Activated CD8-positive, alpha-beta memory T cell treated with anti-CD3 and anti-CD28 coated beads for 4 hours (primary cell): ENCODE measurements at regions not wholly inside any gene's neighbourhood (a gene's known extent, or its start where the extent isn't known, plus 50 kb on each side); places are given as distances from the start of the nearest gene placed in this dataset.

Source experiments
- DNase-seq, 2 donors: peaks; one replicate each; pipeline ENCODE4 v3.0.0-alpha.2; 2020; ENCODE audit warnings: low read depth in 2 of 2

DNA sequence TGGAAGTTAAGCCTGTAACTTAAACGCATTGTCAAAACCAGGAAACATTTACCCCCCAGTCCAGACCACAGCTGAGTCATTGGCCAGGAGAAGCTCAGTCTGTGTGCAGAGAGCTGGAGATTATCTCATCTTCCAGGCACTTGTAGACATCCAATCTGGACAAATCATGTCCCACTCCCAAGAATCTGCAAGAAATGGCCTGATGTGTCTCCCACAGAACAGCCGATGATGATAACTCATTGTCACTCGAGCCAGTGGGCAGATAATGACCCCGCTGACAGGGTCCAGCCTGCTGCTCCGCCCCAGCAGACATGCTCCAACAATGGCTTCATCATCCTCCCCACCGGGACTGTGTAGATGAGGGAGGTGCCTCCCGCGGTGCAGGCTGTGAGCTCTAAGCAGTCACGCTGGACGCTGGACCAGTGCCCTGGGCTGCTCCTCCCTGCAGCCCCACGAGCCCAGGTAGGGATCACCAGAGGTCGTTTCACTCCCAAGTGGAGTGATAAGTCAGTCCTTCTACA is 322.5 kb downstream of the C16orf95 start:
- DNase-seq = no peak

DNA sequence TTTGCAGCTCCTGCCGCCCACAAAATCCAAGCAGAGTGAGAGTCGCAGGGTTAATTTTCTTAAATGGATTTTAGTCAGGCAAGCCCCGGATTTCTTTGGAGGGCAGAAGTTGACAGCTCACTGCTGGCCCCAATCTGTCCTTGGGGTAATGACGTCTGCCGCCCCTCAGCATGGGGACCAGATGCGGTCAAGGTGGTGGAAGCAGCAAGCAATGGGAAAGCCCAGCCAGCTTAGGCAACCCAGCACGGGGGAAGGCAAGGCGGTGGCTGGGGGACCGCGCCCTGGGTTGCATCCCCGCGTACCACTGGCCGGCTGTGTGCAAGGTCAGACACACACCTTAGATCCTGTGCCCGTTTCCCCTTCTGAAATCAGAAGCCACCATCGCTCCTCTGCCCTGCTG is 321.7 kb downstream of the C16orf95 start:
- DNase-seq = no peak

DNA sequence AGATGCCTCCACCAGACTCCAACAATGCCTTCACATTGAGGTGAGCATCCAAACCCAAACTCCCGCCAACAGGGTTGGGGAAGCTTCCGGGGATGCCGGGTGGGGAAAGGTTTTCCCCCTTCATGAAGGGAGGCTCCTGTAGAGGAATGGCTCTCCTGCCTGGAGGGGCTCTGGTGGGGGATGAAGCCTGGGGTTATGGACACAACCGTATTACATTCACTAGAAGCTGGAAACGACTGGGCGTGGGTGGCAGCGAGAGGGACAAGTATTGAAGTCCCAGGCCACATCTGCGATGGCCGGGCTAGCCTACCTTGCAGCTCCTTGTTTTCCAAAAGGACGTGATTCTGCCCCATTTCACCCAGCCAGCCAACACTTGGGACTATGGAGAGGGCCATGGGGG is 321.1 kb downstream of the C16orf95 start:
- no peak for DNase-seq

DNA sequence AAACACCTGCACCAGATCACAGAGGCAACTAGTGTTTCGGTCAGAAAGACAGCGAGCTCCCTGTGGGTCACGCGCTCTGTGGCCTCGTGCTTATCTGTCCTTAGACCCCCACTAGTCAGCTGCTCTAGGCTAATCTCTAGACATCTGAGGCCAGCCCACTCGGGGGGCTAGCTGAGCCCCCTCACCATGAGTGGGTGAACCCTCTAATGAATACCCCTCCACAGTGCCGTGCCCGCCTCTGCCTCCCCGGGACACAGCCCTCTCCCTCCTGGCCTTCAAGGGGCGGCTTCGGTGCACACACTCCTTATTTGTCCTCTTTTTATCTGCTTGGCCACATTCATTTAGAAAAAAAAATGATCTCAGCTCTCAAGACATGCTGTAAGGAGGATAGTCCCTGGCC is 320.1 kb downstream of the C16orf95 start:
- DNase-seq = no peak

DNA sequence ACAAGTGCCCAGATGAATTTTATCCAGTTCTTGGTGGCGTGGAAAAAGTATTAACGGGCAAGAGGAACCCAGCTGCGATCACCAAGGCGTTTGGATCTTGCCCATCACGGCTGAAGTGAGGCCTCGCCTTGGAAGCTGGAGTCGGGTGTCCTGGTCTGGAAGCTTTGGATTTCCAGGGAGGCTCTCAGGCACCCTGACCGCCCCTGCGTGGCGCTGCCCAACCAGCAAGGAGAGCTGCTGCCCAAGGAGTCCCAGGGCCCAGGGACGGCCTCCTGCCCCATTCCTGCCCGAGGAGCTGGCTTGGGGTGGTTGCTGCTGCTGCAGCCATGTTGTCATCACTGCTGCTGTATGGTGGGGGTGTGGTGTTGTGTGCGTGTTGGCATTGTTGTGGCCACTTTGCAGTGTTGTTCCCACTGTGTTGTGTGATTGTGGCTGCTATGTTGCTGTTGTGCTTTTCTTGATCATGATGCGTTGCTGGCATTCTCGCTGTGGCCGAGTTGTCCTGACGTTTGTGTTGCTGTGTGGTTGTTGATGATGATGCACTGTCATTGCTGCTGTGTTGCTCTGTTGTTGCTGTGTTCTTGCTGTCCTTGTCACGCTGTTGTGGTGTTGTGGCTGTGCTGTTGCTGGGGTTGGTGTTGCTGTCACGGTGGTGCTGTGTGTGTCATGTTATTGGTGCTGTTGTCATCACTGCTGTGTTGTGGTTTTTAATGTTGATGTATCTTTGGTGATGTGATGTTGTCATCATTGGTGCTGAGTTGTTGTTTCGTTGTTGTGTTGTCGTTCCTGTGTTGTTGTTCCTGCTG is 318.8 kb downstream of the C16orf95 start:
- no peak for DNase-seq

DNA sequence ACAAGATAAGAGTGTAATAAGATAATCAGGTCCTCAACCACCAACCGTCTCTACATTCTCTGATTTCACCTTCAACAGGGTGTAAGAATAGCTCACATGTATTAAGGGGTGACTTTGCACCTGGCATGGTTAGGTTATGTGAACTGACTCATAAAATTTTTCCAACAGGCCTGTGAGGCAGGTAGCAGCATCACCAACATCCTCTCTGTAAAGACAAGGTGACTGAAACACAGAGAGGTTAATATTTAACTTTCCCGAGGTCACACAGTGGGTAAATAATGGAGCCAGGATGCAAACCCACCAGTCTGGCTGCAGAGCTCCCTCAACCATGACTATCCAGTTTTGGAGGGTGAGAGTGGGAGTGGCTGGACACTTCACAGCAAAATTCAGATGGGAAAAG is 317.2 kb downstream of the C16orf95 start:
- no peak for DNase-seq

DNA sequence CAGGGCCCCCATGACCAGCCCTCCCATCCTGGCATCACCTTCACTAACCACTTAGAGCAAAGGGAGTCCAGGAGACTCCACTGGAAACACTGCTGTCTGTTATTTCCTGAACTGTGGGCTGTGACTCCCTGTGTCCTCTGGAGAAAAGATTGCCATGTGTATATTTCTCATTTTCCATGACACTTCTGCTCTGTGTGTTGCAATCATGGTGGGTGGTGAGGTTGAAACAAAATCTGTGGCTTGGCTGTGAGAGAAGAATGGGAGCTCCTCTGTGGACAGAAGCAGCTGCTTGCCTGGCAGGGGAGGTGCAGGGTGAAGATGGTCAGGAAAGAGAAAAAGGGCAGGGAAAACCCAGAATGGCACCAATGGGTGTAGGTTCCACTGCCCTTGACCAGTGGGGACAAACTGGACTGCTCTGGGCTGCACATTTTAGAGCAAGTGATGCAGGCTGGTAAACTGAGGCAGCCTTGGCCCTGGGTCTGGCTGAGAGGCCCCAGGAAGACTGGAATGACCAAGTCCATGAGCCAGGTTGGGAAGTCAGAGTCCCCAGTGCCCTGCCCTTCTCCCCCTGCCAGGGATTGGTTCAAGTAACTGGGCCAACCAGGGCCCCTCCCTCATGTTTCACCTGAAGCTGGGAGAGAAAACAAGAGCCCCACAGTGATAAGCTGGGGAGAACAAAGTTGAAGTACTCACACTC is 314.3 kb downstream of the C16orf95 start:
- no peak for DNase-seq

DNA sequence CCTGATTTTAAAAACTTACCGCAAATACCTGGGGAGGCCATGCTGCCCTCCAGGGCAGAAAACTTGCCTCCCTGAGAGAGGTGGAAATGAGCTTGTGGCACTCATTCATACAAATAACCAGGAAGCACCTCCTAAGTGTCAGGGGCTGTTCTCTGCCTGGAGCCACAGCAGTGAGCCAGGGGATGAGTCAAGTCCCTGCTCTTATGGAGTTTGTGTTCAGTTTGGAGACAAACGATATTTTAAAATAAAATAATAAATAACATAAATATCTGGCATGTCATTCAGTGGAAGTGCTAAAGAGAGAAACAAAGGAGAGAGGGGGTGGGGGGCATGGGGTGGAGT is 313.8 kb downstream of the C16orf95 start:
- DNase-seq = no peak

DNA sequence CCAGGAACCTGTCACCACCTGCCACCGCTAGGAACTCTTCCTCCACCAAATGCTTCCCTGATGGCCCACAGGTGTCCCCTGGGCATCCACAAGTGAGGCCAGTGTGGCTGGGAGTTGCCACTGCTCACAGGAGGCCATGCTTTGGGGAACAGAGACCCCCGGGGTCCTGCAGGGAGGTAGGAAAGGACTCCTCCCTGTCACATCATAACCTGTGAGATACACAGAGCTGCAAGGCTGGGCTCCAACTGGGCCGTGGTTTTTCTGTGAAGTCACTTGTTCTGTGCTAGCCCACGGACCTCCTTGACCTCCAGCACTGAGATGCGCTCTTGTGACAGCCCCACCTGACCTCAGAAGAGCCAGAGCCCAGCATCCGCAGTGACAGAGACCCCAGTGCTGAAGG is 311.2 kb downstream of the C16orf95 start:
- DNase-seq = no peak

DNA sequence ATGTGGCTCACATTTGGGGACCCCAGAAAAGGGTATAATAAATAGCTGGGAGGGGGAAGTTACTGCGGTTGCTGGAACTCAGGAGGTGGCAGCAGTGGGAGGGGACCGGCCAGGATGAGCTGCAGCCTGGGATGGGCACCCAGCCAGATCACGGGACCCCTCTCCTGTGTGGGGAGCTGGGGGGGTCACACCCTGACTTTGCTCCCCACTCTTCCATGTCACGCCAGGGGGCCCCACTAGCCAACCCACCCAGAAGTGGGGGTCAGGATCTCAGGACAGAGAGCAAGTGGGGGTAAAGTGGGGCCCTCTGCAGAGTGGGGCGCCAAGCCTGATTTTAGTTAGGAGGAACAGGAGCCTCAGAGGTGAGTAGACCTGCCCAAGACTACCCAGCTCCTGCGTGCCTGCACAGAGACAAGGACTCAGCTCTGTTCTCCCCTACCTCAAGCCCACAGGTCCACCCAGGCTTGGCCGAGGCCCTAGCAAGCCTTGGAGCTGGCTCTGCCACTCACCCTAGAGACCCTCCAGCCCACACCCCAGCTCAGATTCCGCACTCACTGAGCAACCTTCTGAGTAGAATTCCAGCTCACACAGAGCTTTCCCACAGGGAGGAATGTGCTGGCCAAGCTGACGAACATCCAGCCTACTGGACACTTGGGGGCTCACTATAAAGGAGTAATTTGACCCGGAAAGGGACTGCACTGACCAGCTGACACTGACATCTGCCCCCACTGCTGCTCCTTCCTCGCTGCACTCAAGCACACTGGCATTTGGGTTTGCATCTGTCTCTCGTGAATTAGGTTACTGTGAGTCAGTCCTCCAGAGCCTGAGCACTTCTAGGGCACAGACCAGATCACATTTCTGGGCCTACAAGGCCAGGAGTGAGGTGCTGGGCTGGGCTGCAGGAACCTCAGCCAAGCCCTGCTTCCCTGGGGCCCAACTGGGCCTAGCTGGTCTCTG is 310.1 kb downstream of the C16orf95 start:
- no peak for DNase-seq

DNA sequence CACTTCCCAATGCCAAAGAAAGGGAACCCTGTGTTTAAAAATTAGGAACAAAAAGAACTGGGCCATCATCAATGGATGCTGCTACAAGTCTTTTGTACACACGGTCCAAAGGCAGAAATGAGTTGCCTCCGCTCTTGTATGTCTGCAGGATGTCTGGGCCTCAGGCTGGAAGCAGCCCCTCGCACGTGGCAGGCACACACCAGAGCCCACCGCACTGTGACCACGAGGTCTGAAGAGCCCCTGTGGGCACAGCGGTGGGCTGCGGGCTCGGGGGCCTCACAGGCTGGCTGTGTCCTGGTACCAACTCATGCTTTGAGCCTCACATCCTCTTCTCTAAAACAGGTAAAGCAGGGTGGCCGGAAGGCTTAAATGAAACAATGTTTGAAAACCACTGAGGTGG is 309.3 kb downstream of the C16orf95 start:
- DNase-seq = no peak

DNA sequence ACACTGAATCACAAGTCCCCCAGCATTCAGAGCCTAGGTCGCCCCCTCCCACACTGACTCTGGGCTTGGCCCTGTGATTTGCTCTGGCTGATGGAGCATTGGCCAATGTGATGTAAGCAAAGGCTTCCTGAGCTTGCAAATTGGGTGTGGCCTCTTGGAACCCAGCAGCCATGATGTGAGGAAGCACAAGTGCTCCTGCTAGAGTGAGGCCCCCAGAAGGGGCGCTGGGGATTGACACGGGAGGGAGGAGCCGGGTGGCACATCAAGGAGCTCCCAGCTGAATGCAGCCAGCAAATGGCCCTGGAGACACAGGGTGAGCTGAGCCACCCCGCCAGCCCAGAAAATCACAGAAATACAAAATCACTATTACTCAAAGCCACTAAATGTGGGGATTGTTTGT is 308.5 kb downstream of the C16orf95 start:
- no peak for DNase-seq

DNA sequence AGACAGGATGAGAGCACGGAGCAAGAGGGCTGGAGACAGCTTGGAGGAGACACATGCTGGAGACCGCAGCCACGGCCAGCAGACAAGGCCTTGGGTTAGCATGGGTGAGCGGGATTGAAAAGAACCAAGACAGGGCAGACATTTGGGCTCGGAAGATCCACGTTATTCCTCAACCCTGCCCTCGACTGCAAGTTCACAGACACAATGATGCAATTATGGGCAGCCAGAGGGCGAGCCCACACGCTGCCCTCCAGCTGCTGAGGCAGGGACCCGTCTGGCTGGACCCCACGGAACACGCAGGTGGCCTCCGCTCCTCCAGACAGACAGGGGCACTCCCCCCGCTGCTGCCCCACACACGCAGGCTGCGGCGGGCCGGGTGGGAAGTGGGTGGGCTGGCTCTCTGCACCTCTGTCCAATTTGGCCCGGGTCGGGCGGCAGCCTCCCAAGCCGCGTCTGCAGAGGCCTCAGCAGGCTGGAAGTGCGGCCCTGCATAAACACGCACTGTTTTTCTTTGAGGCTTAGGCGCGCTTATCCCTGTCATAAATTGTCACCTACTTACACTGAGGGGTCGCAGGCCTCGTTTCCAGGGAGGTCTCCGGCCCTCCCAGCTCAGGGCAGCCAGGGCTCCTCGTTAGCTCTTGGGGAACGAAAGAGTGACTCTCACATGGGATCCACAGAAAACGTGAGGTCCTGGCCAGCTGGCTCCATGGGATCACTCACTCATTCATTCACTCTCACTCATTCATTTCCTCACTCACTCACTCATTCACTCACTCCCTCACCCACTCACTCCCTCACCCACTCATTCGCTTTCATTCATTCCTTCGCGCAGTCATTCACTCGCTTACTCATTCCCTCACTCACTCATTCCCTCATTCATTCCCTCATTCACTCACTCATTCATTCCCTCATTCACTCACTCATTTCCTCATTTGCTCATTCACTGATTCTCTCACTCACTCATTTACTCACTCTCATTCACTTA is 303.9 kb downstream of the C16orf95 start:
- no peak for DNase-seq

DNA sequence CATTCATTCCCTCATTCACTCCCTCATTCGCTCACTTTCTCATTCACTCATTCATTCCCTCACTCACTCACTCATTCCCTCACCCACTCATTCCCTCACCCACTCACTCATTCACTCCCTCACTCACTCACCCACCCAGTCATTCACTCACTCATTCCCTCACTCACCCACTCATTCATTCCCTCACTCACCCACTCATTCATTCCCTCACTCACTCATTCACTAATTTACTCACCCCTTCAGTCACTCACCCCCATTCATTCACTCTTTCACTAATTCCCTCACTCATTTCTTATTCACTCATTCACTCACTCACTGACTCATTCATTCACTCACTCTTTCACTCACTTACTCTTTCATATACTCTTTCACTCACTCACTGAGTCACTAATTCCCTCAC is 303.1 kb downstream of the C16orf95 start:
- no peak for DNase-seq

DNA sequence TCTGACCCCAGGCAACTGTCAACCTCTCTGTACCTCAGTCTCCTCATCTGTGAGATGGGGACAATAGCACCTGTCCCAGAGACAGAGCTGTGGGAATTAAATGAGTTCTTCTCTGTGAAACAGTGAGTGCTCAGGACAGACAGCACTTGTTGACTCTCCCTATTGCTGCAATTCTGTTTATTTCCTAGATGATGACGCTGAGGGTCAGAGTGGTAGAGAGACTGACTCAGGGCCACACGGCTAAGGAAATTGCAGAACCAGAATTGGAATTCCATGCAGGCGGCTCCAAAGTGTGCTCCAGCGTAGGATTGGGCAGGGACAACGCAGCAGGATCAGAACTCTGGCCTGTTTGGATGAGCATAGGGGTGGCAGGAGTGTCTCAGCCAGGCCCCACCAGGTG is 302.2 kb downstream of the C16orf95 start:
- no peak for DNase-seq

DNA sequence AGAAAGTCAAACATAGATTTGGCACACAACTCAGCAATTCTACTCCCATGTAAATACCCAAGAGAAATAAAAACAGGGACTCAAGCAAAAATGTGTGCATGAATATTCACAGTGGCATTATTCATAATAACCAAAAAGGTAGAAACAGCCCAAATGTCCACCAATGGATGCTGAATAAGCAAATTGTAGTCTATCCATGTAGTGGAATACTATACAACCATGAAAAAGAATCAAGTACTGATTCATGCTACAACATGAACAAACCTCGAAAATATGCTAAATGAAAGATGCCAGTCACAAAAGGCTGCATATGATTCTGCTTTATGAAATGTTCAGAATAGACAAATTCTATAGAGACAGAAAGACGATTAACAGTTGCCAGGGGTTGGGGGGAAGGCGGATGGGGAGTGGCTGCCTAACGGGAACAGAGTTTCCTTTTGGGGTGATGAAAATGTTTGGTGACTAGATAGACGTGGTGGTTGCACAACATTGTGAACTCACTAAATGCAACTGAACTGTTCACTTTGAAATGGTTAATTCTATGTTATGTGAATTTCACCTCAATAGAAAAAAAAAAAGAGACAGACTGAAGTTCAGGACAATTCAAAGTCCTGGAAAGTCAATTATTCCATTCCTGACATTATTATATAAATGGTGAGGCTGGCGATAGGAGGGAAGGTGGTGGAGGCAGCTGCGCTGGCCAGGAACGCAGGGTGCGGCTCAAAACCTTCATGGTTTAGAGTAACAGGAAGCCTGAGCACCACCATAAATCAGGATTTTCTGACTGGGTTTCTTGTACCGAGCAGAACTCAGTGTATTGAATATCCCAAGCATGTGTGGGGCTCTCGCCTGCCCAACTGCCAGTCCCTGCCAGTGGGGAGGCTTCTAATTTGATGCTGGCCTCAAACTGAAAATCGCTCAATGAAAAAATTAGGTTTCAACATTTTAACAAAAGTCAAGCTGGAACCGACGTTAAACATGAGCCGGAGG is 300.9 kb downstream of the C16orf95 start:
- DNase-seq = no peak

DNA sequence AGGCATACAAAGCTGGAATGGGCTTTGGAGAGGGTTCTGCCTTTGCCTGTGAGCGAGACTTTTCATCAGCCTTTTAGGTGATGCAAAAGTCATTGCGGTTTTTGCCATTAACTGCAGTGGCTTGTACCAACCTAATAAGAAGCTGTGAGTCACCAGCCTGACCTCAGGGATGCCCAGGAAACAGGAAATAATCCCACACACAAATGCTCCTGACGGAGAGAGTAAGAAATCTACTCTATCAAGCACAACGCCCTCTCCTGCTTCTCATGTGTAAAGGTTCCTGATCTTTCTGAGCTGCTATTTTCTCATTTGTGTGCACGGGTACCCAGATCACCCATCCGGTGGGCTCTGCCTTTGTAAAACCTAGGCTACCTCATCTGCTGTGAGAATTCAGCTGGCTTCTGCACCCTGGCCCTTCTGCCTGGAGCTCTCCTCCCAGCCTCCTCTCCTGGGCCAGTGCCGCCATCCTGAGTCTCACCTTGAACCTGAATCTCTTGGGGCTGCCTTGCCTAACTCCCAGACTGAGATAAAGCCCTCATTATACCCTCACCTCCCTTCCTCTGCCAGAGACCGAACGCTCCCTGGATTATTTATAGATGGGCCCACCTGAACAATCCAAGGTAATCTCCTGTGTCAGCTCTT is 299.7 kb downstream of the C16orf95 start:
- no peak for DNase-seq

DNA sequence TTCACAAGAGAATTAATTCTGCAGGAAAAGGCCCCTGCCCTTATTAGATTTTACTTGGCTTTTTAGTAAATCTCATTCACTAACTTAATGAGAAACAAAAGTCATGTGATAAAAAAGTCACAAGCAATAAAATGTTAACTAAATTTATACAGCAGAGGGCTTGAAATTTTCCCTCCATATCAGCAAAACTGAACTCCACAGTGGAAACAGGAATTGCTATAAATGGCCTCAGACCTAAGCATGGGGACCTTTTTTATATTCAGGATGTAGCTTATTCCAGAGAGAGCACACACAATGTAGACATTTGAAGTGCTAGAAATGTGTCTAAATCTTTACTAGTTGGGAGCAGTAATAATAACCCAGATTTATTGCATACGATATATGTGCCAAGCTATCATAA is 291.5 kb downstream of the C16orf95 start:
- no peak for DNase-seq

DNA sequence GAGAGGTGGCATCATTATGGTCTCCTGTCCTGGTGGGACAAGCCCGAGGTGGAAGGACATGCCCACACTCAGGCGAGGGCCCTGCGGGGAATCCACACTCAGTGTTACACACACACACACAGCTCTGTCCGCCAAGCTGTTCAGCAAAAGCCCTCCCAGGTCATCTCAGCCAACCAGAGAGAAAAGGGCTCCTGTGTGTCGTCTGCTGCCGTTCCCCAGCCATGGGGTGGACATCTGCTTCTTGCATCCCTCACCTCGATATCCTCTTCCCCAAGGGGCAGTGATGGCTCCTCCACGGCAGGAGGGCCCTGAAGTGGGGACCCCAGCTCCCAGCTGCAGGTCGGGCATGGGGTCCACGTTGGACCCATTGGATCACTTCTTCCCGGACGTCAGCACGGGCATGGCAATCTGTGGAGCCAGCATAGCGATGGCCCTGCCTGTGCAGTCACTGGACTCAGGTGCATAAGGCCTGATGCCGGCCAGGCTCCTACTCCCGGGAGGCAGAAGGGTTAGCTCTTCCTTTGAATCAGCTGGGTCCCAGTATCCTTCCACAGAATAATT is 290.1 kb downstream of the C16orf95 start:
- DNase-seq = no peak
